Caco-2 (cell line): ENCODE measurements at regions not wholly inside any gene's neighbourhood (a gene's known extent, or its start where the extent isn't known, plus 50 kb on each side); places are given as distances from the start of the nearest gene placed in this dataset.

ENCODE experiments used
- BruUV-seq: library from RNA; stranded (reverse); fragments of 400-500 nt; replicated peaks from 2 replicates; lab custom pipeline; 2021; lab: Mats Ljungman, UMichigan
- CTCF ChIA-PET: fragments of 300-600 bp; sonication (Branson Sonifier 250); formaldehyde crosslinking; loops from one replicate; lab custom pipeline; 2022; ENCODE audit warnings: antibody characterized with exemption; lab: Charles Lee
- POLR2A ChIA-PET: fragments of 300-600 bp; sonication (Branson Sonifier 250); formaldehyde crosslinking; loops from one replicate; lab custom pipeline; 2022; ENCODE audit warnings: antibody characterized with exemption; lab: Charles Lee
- DNase-seq, 2 experiments: peaks; one replicate each; pipeline versions ENCODE4 v3.0.0 to v3.0.0-alpha.2; 2020 to 2022
- H3K27me3 ChIP-seq: replicated peaks from 2 replicates; pipeline ENCODE4 v1.6.0; 2011; ENCODE audit warnings: low read length; ENCODE audit not compliant: control insufficient read depth, insufficient read depth
- H3K36me3 ChIP-seq: 2 replicates; pipeline ENCODE4 v1.5.1; 2011; ENCODE audit warnings: low read length; ENCODE audit not compliant: control insufficient read depth, insufficient read depth
- H3K4me1 ChIP-seq: fragments of 250-450 bp; sonication (Bioruptor Pico); 2 replicates; pipeline ENCODE4 v1.5.1; 2020; ENCODE audit warnings: mild to moderate bottlenecking
- H3K4me3 ChIP-seq: 2 replicates; pipeline ENCODE4 v1.5.1; 2011; ENCODE audit warnings: low read depth, mild to moderate bottlenecking, control low read depth, low read length
- H3K9me3 ChIP-seq: fragments of 250-450 bp; sonication (Bioruptor Pico); 2 replicates; pipeline ENCODE4 v1.5.1; 2020; ENCODE audit warnings: mild to moderate bottlenecking, moderate library complexity
- H3K27ac Mint-ChIP-seq: one replicate; pipeline ENCODE4 v1.8.0; 2022; ENCODE audit warnings: mixed read lengths; ENCODE audit not compliant: unreplicated experiment
- H3K27me3 Mint-ChIP-seq: one replicate; pipeline ENCODE4 v1.8.0; 2022; ENCODE audit warnings: mixed read lengths; ENCODE audit not compliant: insufficient read depth, unreplicated experiment
- H3K36me3 Mint-ChIP-seq: one replicate; pipeline ENCODE4 v1.8.0; 2022; ENCODE audit warnings: mild to moderate bottlenecking, mixed read lengths; ENCODE audit not compliant: insufficient read depth, unreplicated experiment
- H3K4me1 Mint-ChIP-seq: one replicate; pipeline ENCODE4 v1.8.0; 2022; ENCODE audit warnings: low read depth, mixed read lengths; ENCODE audit not compliant: unreplicated experiment
- H3K4me3 Mint-ChIP-seq: one replicate; pipeline ENCODE4 v1.8.0; 2022; ENCODE audit warnings: mild to moderate bottlenecking, moderate library complexity, mixed read lengths; ENCODE audit not compliant: unreplicated experiment
- H3K9me3 Mint-ChIP-seq: one replicate; pipeline ENCODE4 v1.8.0; 2022; ENCODE audit warnings: mixed read lengths; ENCODE audit not compliant: unreplicated experiment
- intact Hi-C: fragments of 100-400 bp; cut with micrococcal nuclease; formaldehyde crosslinking; loops from one replicate; pipeline ENCODE4 v1.10.0; 2022; ENCODE audit not compliant: unreplicated experiment
- TF ChIP-seq, protein P1 (sequence below), 2 experiments: fragments of 200-600 bp in 1 of 2; IDR thresholded peaks; 1 replicate in 1 of 2; 2 replicates in 1 of 2; pipeline versions ENCODE4 v1.5.1 to v1.8.0; 2011 to 2022; ENCODE audit warnings: antibody characterized with exemption in 1 of 2, control low read depth in 1 of 2, inconsistent platforms in 1 of 2, low read depth in 1 of 2, low read length in 1 of 2, mild to moderate bottlenecking in 1 of 2, moderate library complexity in 1 of 2; ENCODE audit not compliant: insufficient read depth in 1 of 2, severe bottlenecking in 1 of 2, unreplicated experiment in 1 of 2

DNA sequence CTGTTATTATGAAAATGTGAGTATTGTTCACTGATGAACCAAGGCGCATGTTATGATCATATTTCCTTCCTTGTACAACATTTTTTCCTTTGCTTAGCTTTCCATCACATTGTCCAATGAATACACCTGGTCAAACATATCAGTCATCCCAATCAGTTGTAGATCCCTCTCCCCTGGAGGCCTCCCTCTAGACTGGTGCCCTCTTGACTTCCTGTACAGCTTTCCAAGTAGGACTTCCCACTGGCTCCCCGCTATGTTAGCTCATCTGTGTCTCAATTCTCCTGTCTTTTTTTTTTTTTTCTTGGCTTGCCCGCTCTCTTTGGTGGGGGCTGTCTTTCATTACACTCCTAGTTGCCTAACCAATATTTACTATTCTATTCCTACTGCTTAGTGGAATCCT, 214.2 kb upstream of the NPY start:
- BruUV-seq = no TSS peak
- H3K36me3 ChIP-seq = no peaks in the 10 kb centered on the region
- intact Hi-C loops = no loop called here
- no peak overlapping the region for H3K4me3 ChIP-seq
- POLR2A ChIA-PET = no interaction called here
- DNase-seq = no peak
- no peaks in the 10 kb centered on the region for H3K9me3 ChIP-seq
- Mint-ChIP-seq H3K27me3 (peaks cover 10% of the 10 kb centered on the region), H3K36me3 (no peaks in the 10 kb centered on the region), H3K27ac (no peak overlapping the region), H3K9me3 (no peaks in the 10 kb centered on the region), H3K4me3 (no peak overlapping the region), H3K4me1 (no peaks in the 10 kb centered on the region)
- TF ChIP-seq, protein P1, sequence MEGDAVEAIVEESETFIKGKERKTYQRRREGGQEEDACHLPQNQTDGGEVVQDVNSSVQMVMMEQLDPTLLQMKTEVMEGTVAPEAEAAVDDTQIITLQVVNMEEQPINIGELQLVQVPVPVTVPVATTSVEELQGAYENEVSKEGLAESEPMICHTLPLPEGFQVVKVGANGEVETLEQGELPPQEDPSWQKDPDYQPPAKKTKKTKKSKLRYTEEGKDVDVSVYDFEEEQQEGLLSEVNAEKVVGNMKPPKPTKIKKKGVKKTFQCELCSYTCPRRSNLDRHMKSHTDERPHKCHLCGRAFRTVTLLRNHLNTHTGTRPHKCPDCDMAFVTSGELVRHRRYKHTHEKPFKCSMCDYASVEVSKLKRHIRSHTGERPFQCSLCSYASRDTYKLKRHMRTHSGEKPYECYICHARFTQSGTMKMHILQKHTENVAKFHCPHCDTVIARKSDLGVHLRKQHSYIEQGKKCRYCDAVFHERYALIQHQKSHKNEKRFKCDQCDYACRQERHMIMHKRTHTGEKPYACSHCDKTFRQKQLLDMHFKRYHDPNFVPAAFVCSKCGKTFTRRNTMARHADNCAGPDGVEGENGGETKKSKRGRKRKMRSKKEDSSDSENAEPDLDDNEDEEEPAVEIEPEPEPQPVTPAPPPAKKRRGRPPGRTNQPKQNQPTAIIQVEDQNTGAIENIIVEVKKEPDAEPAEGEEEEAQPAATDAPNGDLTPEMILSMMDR (IDR thresholded peaks at IDR 0.05; ENCODE audit: insufficient read depth in 1 of 2, low read depth in 1 of 2, low read length in 1 of 2, severe bottlenecking in 1 of 2, unreplicated experiment in 1 of 2) = no peak
- no peaks in the 10 kb centered on the region for H3K27me3 ChIP-seq
- no peaks in the 10 kb centered on the region for H3K4me1 ChIP-seq
- CTCF ChIA-PET = interaction anchor here (0.7 kb wide), 1 partner anchor 159 kb away, joined by 3 read pairs; no protein-coding TSS in a partner anchor

GRCh38 chr7:24073651-24074420, 210.2 kb upstream of the NPY start:
- ChIA-PET CTCF (no interaction called here), POLR2A (no interaction called here)
- TF ChIP-seq, protein P1 (IDR thresholded peaks at IDR 0.05; ENCODE audit: insufficient read depth in 1 of 2, low read depth in 1 of 2, low read length in 1 of 2, severe bottlenecking in 1 of 2, unreplicated experiment in 1 of 2) = no peak
- Mint-ChIP-seq H3K4me1 (no peaks in the 10 kb centered on the region), H3K36me3 (no peaks in the 10 kb centered on the region), H3K9me3 (no peaks in the 10 kb centered on the region), H3K27me3 (peaks cover 7% of the 10 kb centered on the region), H3K27ac (no peak overlapping the region), H3K4me3 (no peak overlapping the region)
- Histone ChIP-seq H3K4me3 (no peak overlapping the region), H3K27me3 (no peaks in the 10 kb centered on the region), H3K36me3 (no peaks in the 10 kb centered on the region), H3K4me1 (no peaks in the 10 kb centered on the region), H3K9me3 (no peaks in the 10 kb centered on the region)
- intact Hi-C loops = no loop called here
- no TSS peak for BruUV-seq
- DNase-seq = no peak

DNA sequence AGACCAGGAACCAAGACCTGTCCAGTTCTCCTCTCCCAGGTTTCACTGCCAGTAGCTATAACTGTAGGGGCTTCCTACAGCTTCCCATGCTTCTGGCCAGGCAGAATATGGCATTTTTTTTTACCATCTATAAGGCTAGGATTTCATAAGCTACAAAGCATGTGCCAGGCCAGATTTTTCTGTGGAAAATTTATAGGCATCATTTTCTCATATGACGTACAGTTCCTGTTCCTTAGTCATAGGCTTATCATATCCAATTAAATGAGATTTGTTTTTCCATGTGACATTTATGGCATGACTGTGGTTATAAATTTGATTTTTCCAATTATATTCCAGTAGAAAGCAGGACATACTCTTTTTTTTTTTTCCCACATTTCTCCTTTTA, 208.6 kb upstream of the NPY start:
- H3K27ac Mint-ChIP-seq = no peak overlapping the region
- POLR2A ChIA-PET = no interaction called here
- no TSS peak for BruUV-seq

More for the DNA sequence above, 208.6 kb upstream of the NPY start:
- no peaks in the 10 kb centered on the region for H3K4me1 ChIP-seq
- no peak overlapping the region for H3K4me3 Mint-ChIP-seq
- no peak for DNase-seq
- no peaks in the 10 kb centered on the region for H3K36me3 ChIP-seq
- no peaks in the 10 kb centered on the region for H3K36me3 Mint-ChIP-seq
- H3K9me3 ChIP-seq = no peaks in the 10 kb centered on the region
- H3K4me1 Mint-ChIP-seq = no peaks in the 10 kb centered on the region
- no peaks in the 10 kb centered on the region for H3K9me3 Mint-ChIP-seq
- H3K27me3 ChIP-seq = no peaks in the 10 kb centered on the region
- intact Hi-C loops = no loop called here
- no peak overlapping the region for H3K4me3 ChIP-seq
- peaks cover 5% of the 10 kb centered on the region for H3K27me3 Mint-ChIP-seq
- CTCF ChIA-PET = no interaction called here
- TF ChIP-seq, protein P1 (IDR thresholded peaks at IDR 0.05; ENCODE audit: insufficient read depth in 1 of 2, low read depth in 1 of 2, low read length in 1 of 2, severe bottlenecking in 1 of 2, unreplicated experiment in 1 of 2) = no peak
